ENCODE measurements at regions not wholly inside any gene's neighbourhood (a gene's known extent, or its start where the extent isn't known, plus 50 kb on each side); places are given as distances from the start of the nearest gene placed in this dataset.

DNA sequence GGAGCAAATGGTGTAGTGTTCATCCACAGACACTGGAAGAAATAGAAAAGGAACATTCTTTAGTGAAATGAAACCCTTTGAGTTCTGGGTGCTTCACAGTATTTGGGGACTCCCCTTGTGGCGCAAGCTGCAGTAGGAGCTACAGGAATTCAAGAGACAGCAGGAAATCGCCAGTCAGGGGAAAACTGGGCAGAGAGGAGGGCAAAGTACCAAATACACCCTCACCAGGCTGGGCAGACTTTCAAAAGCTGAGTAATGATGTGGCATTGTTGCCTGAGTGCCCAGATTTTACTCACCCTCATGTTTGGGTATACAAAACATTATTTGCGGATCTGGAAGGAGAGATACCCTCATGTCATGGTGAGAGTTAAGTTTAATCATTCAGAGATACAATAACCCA, 97.9 kb downstream of the SOD2 start:
- no peak overlapping the region for H3K4me3 ChIP-seq (replicated peaks; ENCODE audit: low read depth, low read length)
- peak; percentile 55 for DNase-seq (ENCODE audit: low read depth)

DNA sequence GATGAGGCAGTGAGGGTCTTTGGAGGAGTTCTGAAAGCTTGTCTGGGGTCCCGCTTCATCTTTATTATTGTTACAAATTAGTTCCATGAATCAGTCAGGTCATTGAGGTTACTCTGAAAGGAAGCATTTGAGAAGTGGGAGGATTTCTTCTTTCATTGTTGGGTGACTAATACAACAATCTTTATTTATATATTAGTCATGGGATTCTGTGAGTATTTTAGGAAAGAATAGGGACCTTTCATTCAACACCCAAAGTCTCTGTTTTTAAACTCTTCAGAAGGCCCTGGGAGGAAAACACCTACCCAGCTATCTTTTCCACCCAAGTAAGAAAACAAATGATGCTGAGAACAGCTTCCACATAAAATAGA, 98.3 kb downstream of the SOD2 start:
- TF ChIP-seq, protein P1, sequence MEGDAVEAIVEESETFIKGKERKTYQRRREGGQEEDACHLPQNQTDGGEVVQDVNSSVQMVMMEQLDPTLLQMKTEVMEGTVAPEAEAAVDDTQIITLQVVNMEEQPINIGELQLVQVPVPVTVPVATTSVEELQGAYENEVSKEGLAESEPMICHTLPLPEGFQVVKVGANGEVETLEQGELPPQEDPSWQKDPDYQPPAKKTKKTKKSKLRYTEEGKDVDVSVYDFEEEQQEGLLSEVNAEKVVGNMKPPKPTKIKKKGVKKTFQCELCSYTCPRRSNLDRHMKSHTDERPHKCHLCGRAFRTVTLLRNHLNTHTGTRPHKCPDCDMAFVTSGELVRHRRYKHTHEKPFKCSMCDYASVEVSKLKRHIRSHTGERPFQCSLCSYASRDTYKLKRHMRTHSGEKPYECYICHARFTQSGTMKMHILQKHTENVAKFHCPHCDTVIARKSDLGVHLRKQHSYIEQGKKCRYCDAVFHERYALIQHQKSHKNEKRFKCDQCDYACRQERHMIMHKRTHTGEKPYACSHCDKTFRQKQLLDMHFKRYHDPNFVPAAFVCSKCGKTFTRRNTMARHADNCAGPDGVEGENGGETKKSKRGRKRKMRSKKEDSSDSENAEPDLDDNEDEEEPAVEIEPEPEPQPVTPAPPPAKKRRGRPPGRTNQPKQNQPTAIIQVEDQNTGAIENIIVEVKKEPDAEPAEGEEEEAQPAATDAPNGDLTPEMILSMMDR (IDR thresholded peaks at IDR 0.05; ENCODE audit: low read length, missing control alignments), result no peak
- DNase-seq (ENCODE audit: low read depth), result peak; percentile 62
- no peak overlapping the region for H3K4me3 ChIP-seq (replicated peaks; ENCODE audit: low read depth, low read length)

More for the DNA sequence above, 97.9 kb downstream of the SOD2 start:
- TF ChIP-seq, protein P1 (IDR thresholded peaks at IDR 0.05; ENCODE audit: low read length, missing control alignments), result no peak

DNA sequence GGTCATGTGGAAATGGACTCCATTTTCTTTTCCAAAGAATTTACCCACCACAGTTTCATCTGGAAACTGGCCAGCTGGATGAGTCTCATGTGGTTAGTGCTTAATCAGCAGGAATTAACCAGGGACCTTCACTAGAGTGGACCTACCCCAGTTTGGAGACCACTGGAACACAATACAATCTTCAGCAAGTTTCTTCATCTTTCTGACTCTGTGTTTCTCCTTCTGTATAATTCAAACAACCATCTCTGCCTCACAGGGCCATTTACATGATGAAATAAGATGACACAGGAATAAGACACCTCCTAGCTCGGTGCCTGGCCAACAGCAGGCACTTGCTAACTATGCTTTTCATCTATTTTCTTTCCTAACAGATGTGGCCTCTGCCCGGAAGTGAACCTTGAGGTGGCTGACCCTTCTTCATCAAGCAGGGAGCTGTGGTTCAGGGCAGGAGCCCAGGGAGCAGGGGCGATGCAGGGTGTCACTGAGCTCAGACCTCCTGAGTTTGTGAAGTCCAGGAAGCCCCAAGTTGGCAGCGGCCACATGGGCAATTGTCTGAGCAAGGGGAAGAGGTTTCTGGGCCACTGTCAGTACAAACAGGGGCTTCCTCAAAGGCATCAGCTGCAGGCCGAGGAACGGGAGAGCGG, 98.8 kb downstream of the SOD2 start:
- TF ChIP-seq, protein P1 (IDR thresholded peaks at IDR 0.05; ENCODE audit: low read length, missing control alignments), result no peak
- no peak overlapping the region for H3K4me3 ChIP-seq (replicated peaks; ENCODE audit: low read depth, low read length)
- DNase-seq (ENCODE audit: low read depth), result peak; percentile 18

DNA sequence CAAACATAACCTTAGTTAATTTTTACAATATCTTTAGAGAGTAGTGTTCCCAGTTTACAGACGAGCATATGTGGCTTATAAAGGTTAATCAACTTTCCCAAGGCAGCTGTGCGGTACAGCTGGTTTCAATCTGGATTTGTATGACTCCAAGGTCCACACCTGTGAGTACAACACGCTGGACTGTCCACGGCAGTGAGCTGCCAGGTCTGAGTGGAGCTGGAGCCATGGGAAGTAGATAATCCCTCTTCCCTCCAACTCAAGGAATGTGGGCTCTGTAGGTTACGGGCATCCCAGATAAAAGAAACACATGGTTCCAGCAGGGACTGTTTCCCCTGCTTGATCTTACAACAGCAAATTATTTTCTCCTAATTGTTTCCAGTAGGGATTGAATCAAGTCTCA, 102.2 kb downstream of the SOD2 start:
- TF ChIP-seq, protein P1 (IDR thresholded peaks at IDR 0.05; ENCODE audit: low read length, missing control alignments), result no peak
- H3K4me3 ChIP-seq (replicated peaks; ENCODE audit: low read depth, low read length), result no peak overlapping the region
- no peak for DNase-seq (ENCODE audit: low read depth)

DNA sequence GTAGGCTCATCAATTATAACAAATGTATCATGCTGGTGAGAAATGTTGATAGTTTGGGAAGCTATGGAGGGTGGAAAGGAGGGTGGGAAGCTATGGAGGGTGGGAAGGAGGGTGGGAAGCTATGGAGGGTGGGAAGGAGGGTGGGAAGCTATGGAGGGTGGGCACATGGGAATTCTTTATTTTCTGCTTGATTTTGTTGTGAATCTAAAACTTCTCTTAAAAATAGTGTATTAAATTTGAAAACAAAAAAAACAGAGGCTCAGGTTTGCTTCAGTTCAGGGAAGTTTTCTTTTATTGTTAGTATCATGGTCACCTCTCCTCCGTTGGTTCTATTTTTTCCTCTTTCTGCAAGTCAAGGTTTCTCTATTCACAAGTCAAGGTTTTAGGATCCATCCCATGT, 106.4 kb downstream of the SOD2 start:
- DNase-seq (ENCODE audit: low read depth), result no peak
- H3K4me3 ChIP-seq (replicated peaks; ENCODE audit: low read depth, low read length), result no peak overlapping the region
- TF ChIP-seq, protein P1 (IDR thresholded peaks at IDR 0.05; ENCODE audit: low read length, missing control alignments), result no peak

DNA sequence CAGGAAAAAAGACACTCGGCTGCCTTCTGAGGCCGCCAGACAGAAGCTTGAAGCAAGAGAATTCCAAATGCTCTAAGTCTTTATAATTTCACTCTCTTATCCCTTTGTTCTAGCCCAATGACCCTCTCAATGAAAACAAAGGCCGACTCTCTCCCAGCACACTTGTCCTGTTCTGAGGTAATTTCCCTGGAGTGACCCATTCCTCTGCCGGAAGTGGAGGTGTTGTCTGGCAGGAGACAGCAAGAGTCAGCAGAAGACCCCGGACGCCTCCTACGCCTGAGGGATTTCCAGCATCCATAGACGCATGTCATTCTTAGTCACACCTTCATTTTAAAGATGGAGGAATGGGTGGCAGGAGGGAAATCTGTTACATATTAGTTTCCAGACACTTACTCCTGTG, 110.3 kb downstream of the SOD2 start:
- DNase-seq (ENCODE audit: low read depth), result no peak
- TF ChIP-seq, protein P1 (IDR thresholded peaks at IDR 0.05; ENCODE audit: low read length, missing control alignments), result no peak
- no peak overlapping the region for H3K4me3 ChIP-seq (replicated peaks; ENCODE audit: low read depth, low read length)

DNA sequence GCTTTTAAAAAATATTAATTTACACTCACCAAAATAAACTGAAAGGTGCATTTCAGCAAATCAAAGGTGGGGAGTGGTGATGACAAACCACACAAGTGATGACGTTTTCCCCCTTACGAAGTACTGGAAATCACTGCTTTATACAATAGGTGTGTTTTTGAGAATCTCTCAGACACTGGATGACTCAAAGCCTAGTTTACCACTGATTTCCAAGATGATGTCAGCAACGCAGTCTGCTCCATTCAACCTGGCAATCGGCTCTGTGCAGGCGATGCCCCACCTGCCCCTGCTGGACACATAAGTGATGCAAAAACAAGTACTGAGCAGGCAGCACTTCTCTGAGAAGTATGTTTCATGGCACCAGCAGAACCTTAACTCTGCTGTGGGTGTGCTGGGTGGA, 114.4 kb downstream of the SOD2 start:
- DNase-seq (ENCODE audit: low read depth), result no peak
- no peak overlapping the region for H3K4me3 ChIP-seq (replicated peaks; ENCODE audit: low read depth, low read length)
- TF ChIP-seq, protein P1 (IDR thresholded peaks at IDR 0.05; ENCODE audit: low read length, missing control alignments), result no peak
